ENCODE measurements at regions not wholly inside any gene's neighbourhood (a gene's known extent, or its start where the extent isn't known, plus 50 kb on each side); places are given as distances from the start of the nearest gene placed in this dataset.

- TF ChIP-seq CTCF (IDR thresholded peaks at IDR 0.05; ENCODE audit: low read depth, low read length, poor library complexity, severe bottlenecking) (no peak), EZH2phosphoT487 (IDR thresholded peaks at IDR 0.05; ENCODE audit: borderline replicate concordance, low read length) (no peak)
Measured at GRCh38 chr10:6321880-6322279, 119.1 kb downstream of the PFKFB3 start.
